NCI-H510A treated with DMSO at 0.1 percent for 48 hours (cell line): ENCODE measurements at regions not wholly inside any gene's neighbourhood (a gene's known extent, or its start where the extent isn't known, plus 50 kb on each side); places are given as distances from the start of the nearest gene placed in this dataset.

Experiments
- DNase-seq: peaks from one replicate; lab custom pipeline; 2025; lab: John Stamatoyannopoulos, UW

DNA sequence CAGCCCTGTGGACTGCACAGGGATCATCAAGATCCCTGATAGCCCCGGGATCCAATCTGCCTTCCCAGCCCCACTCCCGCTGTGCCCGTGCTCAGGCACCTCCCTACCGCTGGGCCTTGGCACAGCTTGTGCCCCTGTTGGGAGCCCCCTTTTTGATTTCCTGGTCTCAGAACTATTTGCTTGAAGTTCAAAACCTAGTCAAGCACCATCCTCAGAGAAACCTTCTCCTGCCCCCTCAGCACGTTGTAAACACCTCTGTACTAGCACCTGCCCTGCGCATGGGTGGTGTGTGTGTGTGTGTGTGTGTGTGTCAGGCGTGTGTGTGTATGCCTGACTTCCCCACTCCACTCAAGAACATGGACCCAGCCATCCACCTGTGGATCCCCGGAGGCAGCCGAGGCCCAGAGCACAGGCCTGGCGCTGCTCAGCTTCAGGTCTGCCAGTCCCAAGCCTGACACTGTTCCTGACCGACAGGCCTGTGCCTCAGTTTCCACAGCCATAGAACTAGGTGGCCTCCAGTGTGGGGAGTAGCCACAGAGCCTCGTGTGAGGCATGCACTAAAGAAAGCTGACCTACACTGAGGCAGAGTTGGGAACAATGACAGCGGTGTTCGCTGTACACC lies 65.5 kb downstream of the ADRA2C start:
- no peak for DNase-seq

DNA sequence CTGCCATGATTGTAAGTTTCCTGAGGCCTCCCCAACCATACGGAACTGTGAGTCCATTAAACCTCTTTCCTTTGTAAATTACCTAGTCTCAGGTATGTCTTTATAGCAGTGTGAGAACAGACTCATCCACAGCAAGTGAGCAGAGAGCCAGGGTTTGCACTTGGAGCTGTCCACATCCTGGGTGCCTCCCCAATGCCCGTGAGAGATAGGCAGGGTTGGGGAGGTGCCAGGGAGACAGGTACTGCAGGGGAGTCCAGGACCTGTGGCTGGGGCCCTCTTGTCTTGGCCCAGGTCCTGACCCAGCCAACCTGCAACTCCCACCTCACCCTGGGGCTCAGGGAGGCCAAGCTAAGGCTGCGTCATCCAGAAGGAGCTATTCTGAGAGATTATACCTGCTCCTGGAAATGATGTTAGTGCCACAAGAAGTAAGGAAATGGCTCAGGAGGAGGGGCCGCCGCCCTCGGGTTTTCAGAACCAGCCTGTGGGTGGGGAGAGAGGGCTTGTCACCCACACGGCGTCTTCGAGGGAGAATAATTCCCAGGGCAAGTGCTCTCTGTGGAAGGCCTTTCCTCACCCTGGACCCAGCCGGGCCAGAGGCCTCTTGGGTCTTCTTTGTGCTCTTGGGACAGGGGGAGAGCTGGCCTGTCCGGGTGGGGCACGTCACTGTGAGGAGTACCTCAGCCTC lies 66.5 kb downstream of the ADRA2C start:
- DNase-seq = no peak

DNA sequence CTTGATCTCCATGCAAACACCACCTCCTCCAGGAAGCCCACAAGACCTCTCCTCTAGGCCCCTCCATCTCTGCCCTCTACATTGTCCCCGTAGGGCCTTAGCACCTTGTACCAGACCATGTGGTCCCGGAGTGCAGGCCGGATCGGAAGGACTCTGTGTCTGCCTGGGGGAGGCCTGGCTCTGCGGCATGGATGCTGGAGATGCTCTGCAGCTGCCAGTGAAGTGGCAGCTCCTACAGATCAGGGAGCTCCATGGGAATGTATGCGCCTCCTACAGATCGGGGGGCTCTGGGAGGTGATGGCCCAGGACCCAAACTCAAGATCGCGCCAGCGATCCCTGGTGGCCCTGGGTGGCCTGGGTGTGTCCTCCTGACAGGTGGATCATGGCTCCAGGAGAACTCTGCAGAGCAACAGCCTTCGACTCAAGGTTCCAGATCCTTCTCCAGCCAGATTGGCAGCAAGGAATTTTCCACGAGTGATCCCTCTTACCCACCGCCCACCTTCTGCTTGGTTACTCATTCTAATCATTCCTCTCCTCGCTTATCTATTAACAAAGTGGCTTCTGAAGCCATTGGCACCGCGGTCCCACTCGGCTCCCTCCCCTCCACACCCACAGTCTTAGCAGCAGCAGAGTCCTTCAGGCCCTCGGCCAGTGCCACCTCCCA lies 67.3 kb downstream of the ADRA2C start:
- no peak for DNase-seq

DNA sequence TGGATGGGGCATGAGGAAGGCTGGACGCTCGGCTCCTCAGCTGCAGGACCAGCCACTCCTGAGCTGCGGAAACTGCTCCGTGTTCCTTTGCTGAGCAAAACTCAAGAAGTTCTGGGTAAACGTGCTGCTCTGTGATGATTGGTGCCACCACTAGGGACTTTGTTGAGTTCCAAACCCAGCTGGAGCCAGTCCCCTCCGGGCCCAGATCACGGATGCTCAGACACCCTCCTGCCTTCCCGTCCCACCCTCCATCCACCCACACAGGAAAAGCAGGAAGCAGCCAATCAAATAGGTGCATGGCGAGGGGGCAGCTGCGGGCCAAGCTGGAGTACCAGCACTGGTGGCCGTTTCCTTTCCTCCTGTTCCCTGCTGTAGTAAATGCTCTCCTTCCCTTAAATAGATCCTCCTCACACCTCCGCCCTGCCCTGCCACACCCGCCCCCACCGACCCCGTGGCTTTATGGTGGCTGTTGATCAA lies 68.0 kb downstream of the ADRA2C start:
- no peak for DNase-seq

DNA sequence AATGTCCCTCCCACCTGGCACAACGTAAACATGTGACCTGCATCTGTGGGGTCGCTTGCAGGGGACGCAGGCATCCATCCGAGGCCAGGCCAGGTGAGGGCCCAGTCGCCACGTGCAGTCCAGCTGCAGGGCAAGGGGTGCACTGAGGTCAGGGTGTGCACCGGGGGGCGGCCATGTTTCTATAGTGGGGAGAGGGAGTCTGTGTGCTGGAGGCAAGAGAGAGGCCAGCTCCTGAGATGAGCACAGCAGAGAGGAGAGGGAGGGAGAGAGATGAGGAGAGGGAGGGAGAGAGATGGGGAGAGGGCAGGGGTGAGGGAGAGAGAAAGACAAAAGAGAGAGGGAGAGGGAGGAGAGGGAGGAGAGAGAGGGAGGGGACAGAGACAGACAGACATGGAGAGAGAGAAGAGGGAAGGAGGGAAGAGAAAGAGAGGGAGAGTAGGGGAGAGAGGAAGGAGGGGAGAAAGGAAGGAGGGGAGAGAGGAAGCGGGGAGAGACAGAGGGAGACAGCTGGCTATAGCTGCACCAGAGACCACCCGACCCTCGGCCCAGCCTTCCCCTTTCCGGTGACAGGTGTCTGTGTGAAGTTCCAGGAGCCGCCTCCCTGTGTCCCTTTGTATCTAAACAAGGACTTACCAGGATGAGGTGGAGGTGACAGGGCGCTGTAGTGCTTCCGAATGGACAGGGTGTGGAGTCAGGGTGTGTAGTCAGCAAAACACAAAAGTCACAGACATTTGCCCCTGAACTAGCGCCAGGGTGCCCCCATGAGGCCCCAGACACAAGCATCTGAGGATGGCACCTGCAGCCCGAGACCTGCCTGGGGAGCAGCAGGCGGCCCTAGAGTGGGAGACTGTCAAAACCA lies 68.7 kb downstream of the ADRA2C start:
- no peak for DNase-seq

DNA sequence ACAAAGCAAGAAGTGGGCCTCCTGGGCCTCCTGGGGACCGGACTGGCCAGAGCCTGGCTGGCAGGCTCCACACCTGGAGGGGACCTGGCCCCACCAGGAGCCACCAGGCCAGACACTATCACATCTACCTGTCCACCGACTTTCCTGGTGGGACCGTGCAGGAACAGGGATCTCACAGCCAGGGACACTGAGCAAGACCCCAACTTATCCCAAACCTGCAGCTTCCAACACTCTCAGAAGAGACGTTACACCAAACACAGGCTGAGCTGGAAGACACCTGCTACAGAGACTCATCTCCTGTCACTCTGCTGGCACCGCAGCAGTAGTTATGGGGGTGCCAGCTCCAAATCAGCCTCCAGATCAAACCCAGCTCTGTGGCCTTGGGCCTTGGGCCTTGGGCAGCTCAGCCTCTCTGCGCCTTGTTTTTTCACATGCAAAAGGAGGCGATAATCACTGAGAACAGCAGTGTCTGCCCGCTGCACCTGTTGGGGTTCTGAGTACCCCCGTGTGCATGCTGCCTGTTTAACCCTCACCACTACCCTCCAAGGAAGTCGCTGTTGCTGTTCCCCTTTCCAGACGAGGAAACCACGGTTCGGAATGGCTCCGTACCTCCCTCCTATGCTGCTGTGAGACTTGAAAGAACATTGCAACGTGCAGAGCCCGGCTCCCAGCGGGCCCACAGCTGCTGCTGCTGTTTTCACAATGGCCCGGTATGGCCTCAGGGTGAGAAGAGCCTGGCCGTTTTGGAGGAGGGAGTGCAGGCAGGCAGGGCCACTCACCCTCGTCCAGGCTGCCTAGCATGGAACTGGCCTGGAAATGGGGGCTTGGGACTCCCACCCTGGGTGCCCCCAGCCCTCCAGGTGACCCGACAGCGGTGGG lies 69.6 kb downstream of the ADRA2C start:
- no peak for DNase-seq

DNA sequence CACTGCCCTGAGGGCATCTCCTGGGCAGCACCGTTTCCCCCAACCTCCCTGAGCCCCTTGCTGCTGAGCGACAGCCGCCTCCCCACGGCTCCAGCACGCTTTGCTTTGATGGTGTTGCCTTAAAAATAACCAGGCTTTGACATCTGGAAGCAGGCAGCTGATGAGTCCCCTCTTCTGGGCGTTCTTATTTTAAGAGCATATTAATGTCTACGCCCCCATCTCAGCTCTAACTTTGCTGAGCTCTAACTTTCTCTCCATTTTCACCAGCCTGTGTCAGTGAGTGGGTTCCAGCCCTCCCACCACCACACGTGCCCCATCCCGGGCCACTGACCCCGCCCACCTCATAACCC lies 70.2 kb downstream of the ADRA2C start:
- DNase-seq = no peak

DNA sequence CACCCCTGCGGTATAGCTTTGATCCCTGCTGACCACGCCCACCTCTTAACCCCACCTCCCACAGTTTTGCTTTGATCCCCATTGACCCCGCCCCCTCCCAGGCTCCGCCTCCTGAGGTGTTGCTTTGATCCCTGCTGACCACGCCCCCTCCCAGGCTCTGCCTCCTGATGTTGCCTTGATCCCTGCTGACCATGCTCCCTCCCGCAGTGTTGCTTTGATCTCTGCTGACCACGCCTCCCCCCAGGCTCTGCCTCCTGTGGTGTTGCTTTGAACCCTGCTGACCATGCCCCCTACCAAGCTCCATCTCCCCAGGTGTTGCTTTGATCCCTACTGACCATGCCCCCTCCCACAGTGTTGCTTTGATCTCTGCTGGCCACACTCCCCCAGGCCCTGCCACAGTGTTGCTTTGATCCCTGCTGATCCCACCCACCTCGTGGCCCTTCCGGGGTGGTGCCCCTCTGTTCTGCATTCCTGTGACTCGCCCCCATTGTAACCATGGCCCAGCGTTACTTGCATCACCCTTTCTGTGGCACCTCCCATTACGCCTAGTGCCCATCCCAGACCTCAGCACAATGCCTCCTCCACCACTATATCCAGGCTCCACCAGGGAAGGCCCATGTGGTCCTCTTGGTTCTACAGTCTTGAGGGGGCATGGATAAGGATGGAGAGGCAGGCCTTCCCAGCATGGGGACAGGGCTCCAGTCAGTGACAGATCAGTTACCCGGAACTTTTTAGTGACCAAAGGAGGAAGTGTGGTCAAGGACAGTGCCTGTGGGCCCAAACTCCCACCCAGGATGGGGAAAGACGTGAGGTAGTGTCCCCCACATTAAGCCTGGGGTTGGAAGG lies 70.8 kb downstream of the ADRA2C start:
- no peak for DNase-seq

DNA sequence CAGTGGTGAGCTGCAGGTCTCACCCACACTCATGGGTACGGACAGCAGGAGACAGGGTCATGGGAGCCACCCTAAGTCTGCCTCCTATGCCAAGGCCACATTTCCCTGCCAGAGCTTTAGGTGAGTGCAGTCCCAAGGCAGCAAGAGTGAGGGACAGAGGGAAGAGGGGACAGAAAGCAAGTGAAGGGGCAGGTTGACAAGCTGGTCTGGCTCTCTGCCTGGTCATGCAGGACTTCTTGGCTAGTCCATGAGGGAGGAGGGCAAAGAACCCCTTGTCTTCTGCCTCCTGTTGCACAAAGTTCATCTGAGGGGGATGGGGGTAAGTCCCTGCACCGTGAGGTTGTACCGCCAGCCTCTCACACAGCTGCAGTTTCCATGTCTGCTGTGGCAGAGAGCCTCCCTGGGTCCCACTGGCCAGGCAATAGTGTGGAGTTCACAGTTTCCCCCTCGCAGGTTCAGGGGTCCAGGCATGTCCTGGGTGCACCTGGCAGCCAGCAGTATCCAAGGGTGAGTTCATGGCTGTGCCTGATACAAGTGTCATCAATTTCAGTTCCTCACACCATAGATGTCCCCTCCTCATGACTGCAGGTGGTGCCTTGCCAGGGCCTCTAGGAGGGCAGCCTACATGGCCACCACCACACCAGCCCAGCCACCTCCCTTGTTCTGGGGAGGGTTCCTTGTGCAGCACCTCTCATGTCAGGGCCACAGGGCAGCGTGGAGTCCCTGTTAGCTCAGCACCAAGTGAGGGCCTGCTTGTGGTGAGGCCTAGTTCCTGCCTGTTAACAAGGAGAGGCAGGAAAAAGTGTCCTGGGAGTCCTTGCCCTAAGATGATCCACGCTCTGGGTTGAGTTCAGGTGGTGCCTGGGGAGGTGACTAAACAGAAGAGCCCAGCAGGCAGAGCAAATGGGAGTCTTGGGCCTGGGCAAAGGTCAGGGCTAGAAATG lies 72.5 kb downstream of the ADRA2C start:
- DNase-seq = no peak

DNA sequence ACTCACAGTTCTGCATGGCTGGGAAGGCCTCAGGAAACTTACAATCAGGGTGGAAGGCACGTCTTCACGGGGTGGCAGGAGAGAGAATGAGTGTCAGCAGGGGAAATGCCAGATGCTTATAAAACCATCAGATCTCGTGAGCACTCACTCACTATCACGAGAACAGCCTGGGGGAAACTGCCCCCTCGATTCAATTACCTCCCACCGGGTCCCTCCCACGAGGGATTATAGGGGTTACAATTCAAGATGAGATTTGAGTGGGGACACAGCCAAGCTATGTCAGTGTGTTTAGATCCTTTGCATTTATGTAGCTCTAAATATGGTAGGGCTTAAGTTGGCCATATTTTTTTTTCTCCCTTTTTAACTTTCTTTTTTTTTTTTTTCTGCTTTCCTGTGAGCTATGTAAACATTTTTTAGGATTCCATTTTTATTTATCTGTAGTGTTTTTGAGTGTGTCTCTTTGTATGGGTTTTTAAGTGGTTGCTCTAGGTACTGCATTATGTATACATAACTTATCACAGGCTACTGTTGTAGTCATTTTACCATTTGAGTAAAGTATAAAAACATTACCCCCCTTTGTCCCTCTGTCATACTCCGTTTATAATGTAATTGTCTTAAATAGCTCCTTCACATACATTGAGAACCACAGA lies 79.0 kb downstream of the ADRA2C start:
- DNase-seq = no peak

DNA sequence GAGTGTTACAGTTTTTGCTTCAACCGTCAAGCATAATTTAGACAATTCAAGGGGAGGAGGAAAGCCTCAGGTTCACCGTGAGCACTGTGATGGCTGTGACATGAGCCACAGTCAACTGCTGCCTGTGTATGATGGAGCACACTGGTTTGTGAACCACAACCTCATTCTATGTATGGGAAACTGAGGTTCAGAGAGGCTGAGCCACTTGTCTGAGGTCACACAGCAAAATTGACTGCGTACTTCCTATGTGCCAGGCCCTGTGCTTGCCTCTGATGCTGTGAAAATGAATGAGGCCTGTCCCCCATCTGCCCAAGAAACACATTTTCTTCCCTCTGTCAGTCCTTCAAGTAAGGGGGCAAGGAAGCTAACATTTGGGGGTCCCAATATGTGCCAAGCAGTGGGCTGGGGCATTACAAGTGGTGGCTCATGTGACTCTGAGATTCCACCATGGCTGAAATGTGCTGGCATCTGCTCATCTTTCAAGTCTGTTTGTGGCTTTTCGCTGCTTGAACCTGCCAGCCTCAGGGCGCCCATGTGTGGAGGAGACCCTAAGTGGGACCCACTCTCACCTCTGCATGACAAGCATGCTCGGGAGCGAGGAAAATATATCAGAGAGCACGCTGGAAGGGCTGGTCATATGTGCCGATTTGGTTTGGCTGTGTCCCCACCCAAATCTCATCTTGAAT lies 79.7 kb downstream of the ADRA2C start:
- no peak for DNase-seq

DNA sequence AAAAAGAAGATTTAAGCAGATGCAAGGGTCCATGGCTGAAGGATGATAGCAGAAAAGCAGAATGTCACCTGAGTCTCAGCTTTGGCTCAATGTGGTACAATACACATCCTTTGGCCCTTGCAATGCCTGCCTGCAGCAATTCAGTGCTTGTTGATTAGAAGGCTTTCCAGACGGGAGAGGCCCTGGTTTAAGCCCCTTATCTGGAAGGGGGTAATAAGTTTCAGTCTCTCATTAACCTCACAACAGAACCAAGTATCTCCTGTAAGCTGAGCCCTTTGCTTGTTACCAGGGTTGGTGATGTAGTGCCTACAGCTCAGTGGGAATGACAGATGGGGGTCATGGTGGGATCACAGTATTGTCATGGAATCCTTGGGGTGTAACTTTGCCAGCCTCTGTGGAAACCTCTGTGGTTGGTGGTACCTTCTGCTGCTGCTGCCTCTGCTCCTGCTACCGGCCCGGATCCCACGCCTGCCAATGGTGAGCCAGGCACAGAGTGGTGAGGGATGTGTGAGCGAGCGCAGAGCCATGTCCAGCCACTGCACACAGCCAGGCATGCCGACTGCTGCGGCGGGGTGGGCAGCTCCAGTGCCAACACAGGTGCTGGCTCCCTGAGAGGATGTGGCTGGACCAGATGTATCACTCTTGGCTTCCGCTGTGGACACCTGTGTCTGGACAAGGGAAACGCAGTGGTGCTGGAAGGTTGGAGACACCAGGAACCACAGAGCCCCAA lies 81.2 kb downstream of the ADRA2C start:
- no peak for DNase-seq

DNA sequence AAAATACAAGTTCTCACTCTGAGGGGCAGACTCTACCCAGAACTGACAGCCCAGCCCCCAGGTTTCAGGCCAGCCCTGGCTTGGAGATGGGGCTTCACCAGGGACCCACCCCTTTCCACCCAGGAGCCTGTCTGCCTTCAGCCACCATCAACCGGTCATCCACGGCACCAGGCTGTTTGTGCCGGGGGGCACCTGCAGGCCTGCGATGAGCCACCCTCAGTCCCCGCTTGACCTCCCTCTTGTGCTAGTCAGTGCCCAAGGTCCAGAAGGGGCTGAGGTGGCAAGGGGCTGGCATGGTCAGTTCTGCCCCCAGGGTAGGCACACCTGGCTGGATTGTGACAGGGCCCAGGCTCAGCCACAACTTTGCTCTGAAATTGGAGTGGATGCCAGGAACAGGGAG lies 82.1 kb downstream of the ADRA2C start:
- DNase-seq = no peak

DNA sequence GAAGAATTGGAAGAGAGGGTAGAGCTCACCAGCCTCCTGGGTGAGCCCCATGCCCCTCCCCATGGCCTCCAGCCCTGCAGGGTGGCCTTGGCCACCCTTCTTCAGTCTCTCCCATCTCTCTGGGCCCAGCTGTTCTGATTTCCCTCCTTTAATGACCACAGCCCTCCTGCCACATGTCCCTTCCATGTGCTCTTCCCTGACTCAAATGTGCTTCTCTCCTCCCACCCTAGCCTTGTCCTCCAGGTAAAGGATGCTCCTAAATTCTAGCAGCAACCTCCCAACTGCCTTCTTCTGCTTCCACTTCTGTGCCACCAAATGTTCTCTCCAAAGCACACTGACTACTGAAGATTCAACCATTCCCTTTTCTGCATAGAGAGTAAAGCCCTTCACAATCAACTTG lies 83.0 kb downstream of the ADRA2C start:
- DNase-seq = no peak

DNA sequence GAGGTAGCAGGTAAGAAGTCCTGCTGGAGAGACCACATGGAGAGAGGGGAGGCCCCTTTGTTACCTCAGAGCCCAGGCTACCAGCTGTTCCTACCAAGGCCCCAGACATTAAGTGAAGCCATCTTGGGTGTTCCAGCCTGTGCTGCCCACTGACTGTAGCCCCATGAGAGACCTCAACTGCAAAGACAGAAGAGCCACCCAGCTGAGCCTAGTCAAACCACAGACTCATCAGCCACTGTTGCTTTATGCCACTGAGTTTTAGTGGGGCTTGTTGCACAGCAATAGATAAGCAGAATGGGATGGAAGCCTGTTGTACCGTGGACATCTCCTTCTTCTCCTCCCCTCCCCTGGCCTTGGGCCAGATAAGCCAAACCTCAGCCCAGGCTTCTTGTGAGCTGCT lies 83.9 kb downstream of the ADRA2C start:
- DNase-seq = no peak

DNA sequence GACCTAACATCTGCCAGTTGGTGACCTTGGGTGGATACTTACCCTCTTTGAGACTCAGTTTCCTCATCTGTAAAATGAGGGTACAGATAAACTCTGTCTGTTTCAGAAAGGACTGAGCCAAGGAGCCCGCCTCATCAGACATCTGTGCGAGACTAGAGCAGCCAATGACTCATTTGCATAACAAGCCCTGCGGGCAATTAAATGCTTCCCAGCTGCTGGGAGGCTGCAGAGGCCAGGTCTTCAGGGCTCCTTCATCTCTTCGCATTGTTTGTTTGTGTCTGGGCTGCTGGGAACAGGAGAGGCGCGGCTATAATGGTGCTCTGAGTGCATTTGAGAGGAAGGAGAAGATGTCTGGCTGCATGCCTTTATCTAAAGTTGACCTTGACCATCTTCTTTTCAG lies 85.0 kb downstream of the ADRA2C start:
- no peak for DNase-seq

DNA sequence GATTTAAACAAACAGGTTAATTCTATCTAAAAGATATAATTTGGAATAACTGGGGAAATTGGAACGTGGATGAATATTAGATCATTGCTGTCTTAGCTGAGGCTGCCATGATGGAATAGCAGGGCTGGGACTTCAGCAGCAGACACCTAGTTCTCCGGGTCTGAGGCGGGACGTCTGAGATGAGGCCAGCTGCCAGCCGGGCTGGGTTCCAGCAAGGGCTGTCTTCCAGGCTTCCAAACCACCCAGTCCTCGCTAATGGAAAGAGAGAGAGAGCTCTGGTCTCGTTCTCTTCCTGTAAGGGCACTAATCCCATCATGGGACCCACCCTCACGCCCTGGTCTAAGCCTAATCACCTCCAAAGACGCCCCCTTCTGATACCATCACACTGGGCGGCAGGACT lies 85.7 kb downstream of the ADRA2C start:
- DNase-seq = no peak

DNA sequence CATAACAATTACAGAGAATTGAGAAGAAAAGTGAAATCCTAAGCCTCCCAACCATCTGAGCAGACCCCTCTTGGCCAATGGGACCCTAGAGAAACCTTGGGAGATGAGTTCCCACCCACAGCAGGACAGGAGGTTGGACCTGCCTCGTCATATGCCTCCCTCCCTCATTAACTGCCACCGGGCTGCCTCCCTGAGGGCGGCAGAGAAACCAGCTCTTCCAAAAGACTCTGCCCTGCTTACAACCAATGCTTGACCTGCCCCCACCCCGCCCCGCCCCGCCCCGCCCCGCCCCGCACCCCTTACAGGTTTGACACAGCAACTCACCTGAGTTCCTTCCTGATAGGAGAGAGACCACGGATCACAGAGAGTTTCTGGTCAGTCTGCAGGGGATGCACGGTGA lies 86.1 kb downstream of the ADRA2C start:
- no peak for DNase-seq
